ENCODE measurements at regions not wholly inside any gene's neighbourhood (a gene's known extent, or its start where the extent isn't known, plus 50 kb on each side); places are given as distances from the start of the nearest gene placed in this dataset.

DNA sequence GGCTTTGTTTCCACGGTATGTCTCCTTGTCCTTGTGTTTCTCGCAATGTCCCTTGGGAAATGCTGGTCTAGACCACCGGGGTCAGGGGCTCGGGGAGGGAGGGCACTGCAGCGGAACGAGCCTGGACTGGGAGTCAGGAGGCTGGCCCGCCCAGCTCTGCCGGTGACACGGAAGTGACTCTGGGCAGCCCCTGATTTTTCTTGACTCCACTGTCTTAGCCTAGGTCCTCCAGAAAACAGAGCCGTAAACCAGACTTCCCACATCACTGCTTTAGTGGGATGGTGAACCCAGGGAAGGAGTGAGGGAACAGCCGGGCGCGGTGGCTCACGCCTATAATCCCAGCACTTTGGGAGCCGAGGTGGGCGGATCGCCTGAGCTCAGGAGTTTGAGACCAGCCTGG, 144.2 kb downstream of the ASB1 start:
- Mint-ChIP-seq H3K27me3 (no peaks in the 10 kb centered on the region), H3K36me3 (ENCODE audit: low read depth) (no peaks in the 10 kb centered on the region), H3K4me3 (no peak overlapping the region), H3K9me3 (no peaks in the 10 kb centered on the region), H3K4me1 (no peaks in the 10 kb centered on the region), H3K27ac (no peak overlapping the region)
- CTCF ChIA-PET: no interaction called here
- TF ChIP-seq, protein P1, sequence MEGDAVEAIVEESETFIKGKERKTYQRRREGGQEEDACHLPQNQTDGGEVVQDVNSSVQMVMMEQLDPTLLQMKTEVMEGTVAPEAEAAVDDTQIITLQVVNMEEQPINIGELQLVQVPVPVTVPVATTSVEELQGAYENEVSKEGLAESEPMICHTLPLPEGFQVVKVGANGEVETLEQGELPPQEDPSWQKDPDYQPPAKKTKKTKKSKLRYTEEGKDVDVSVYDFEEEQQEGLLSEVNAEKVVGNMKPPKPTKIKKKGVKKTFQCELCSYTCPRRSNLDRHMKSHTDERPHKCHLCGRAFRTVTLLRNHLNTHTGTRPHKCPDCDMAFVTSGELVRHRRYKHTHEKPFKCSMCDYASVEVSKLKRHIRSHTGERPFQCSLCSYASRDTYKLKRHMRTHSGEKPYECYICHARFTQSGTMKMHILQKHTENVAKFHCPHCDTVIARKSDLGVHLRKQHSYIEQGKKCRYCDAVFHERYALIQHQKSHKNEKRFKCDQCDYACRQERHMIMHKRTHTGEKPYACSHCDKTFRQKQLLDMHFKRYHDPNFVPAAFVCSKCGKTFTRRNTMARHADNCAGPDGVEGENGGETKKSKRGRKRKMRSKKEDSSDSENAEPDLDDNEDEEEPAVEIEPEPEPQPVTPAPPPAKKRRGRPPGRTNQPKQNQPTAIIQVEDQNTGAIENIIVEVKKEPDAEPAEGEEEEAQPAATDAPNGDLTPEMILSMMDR (IDR thresholded peaks at IDR 0.05): no peak
- DNase-seq: no peak
- ATAC-seq (ENCODE audit: low read depth): no peak
- intact Hi-C loops (cut with micrococcal nuclease): no loop called here
- POLR2A ChIA-PET: no interaction called here

DNA sequence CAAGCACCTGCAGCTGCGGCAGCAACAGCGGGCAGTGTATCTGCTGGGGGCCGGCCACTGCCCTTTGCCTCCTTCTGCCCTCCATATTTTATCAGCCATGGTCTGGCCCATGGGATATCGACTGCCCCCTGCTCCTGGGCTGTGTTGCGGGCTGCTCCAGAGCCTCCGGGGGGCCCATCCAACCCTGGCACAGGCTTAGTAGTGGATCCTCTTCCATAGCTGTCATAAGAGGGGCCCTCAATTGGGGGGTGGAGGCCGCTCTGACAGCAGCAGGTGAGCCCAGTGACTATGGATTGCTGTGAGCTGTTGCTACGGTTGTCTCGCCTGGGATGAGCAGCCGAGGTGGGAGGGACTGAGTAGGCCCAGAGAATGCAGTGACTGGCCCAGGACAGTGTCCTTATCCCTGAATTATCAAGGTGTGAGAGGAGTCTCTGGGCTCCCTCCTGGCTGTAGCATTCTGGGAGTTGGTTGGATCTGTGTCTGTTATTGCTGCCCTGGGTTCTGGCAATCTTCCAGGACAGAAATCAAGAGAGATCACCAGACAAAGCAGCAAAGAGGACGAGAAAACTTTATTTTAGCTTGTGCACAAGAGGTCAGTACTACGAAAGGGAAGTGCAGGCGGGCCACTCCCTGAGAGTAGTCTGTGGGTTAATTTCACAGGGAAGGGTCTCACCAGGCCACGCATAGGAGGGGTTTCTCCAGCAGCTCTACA, 145.1 kb downstream of the ASB1 start:
- TF ChIP-seq, protein P1 (IDR thresholded peaks at IDR 0.05): no peak
- Mint-ChIP-seq H3K27ac (no peak overlapping the region), H3K36me3 (ENCODE audit: low read depth) (no peaks in the 10 kb centered on the region), H3K9me3 (no peaks in the 10 kb centered on the region), H3K4me3 (no peak overlapping the region), H3K4me1 (no peaks in the 10 kb centered on the region), H3K27me3 (no peaks in the 10 kb centered on the region)
- POLR2A ChIA-PET: no interaction called here
- ATAC-seq (ENCODE audit: low read depth) (no peak), DNase-seq (no peak)
- CTCF ChIA-PET: no interaction called here
- intact Hi-C loops (cut with micrococcal nuclease): no loop called here

DNA sequence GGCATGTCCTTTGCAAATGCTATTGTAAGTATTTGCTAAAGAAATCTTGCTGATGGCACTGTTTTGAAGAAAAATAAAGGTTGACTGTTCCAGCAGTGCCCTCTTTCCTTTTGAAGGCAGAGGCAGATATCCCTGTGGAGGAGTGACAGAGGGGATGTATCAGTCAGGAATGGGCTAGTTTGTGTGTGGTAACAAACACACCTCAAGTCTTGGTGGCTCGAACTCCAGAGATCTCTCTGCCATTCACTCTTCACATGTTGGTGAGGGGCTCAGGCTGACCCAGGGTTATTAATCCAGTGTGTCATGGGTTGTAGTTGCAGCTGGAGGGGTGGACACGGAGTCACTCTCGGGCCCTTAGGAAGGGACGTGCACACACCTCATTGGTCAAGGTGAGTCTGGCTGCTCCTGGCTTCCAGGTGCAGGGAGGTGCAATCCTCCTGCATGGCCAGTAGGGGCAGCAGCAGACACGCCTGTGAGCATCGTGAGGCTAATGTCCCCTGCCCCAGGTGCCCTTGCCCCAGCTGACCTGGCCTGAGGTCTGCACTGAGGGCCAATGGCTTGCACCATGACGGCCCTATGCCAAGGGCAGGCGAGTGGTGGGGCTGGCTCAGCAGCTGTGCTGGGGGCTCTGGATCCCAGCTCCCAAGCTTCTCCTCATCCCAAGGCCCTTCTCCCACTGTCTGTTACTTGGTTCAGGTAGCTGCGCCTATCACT, 146.5 kb downstream of the ASB1 start:
- ATAC-seq (ENCODE audit: low read depth): no peak
- intact Hi-C loops (cut with micrococcal nuclease): no loop called here
- ChIA-PET CTCF (no interaction called here), POLR2A (no interaction called here)
- H3K27me3 Mint-ChIP-seq: no peaks in the 10 kb centered on the region
- no peak for DNase-seq
- H3K9me3 Mint-ChIP-seq: no peaks in the 10 kb centered on the region
- no peak overlapping the region for H3K27ac Mint-ChIP-seq
- TF ChIP-seq, protein P1 (IDR thresholded peaks at IDR 0.05): no peak
- H3K4me3 Mint-ChIP-seq: no peak overlapping the region
- H3K4me1 Mint-ChIP-seq: no peaks in the 10 kb centered on the region
- H3K36me3 Mint-ChIP-seq (ENCODE audit: low read depth): no peaks in the 10 kb centered on the region

DNA sequence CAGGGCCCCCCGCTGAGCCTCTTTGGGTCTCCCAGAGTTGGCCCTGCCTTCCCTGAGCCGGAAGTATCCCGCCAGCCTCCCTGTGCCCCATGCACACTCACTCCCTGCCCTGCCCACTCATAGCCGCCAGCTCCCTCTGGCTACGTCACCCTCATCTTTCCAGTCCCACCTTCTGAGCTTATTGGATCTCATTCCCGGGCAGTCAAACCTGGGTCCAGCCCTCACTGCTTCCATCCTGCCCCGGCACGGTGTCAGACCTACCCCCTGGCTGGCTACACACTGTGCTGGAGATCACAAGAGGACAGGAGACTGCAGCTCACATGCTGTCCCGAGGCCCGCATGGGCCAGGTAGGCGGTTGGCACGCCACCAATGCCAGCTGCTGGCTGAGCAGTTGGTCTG, 147.2 kb downstream of the ASB1 start:
- DNase-seq (no peak), ATAC-seq (ENCODE audit: low read depth) (no peak)
- ChIA-PET POLR2A (no interaction called here), CTCF (no interaction called here)
- no peaks in the 10 kb centered on the region for H3K9me3 Mint-ChIP-seq
- no peaks in the 10 kb centered on the region for H3K4me1 Mint-ChIP-seq
- no peak overlapping the region for H3K27ac Mint-ChIP-seq
- TF ChIP-seq, protein P1 (IDR thresholded peaks at IDR 0.05): no peak
- intact Hi-C loops (cut with micrococcal nuclease): no loop called here
- no peaks in the 10 kb centered on the region for H3K36me3 Mint-ChIP-seq (ENCODE audit: low read depth)
- H3K27me3 Mint-ChIP-seq: no peaks in the 10 kb centered on the region
- H3K4me3 Mint-ChIP-seq: no peak overlapping the region

DNA sequence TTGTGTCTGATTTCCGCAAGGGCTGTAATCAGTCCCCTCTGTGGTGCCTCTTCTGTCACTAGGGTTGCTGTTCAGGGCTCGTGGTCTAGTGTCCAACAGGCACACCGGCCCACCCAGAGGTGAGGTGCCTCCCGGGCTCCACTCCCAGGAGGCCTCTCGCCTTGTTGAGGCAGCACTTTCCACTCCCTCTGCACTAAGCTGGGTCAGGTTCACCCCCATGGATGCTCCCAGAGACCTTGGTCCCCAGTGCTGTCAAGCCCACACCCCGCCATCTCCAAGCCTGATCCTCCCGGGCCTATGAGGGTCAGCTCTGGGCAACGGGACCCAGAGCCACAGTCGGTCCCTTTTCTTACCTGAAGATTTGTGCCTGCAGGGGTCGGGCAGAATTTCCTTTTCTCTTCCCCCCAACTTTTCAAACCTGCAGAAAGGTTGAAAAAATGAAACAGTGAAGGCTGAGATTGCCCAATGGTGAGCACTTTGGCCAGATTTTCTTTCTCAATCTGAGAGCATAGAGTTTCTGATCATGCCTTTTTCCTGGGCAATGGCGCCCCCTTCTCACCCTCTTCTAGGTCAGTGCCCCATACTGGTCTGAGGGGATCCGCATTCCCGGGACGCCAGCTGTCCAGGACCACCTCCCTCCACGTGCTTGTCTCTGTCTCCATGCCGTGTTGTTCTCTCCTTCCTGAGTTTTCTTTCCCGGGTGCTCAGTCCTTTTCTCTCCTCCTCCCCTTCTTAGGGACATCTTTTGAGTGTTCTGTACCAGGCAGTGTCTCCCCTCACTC, 148.0 kb downstream of the ASB1 start:
- DNase-seq: no peak
- peaks cover 2% of the 10 kb centered on the region for H3K27me3 Mint-ChIP-seq
- H3K9me3 Mint-ChIP-seq: no peaks in the 10 kb centered on the region
- intact Hi-C loops (cut with micrococcal nuclease): no loop called here
- ChIA-PET CTCF (no interaction called here), POLR2A (no interaction called here)
- H3K27ac Mint-ChIP-seq: no peak overlapping the region
- H3K4me3 Mint-ChIP-seq: no peak overlapping the region
- no peaks in the 10 kb centered on the region for H3K4me1 Mint-ChIP-seq
- ATAC-seq (ENCODE audit: low read depth): no peak
- H3K36me3 Mint-ChIP-seq (ENCODE audit: low read depth): no peaks in the 10 kb centered on the region
- TF ChIP-seq, protein P1 (IDR thresholded peaks at IDR 0.05): no peak
